DOHH2 (cell line): ENCODE measurements at regions not wholly inside any gene's neighbourhood (a gene's known extent, or its start where the extent isn't known, plus 50 kb on each side); places are given as distances from the start of the nearest gene placed in this dataset.

Experiments
- H3F3A ChIP-seq: fragments of 200-600 bp; sonication (generic), shearing (Covaris generic); 2 replicates; pipeline ENCODE4 v1.6.0; 2016; ENCODE audit warnings: antibody characterized with exemption, mild to moderate bottlenecking; ENCODE audit not compliant: control insufficient read depth, insufficient read depth
- H3K27ac ChIP-seq: fragments of 200-600 bp; sonication (generic); 2 replicates; pipeline ENCODE4 v1.5.1; 2014; ENCODE audit warnings: low read depth, mild to moderate bottlenecking, low read length, moderate library complexity
- H3K27me3 ChIP-seq: fragments of 200-600 bp; sonication (generic); 2 replicates; pipeline ENCODE4 v1.6.1; 2014; ENCODE audit warnings: mild to moderate bottlenecking, low read length, mixed read lengths; ENCODE audit not compliant: control insufficient read depth
- H3K36me3 ChIP-seq: fragments of 200-600 bp; sonication (generic); 2 replicates; pipeline ENCODE4 v1.6.1; 2014; ENCODE audit warnings: mild to moderate bottlenecking, low read length, moderate library complexity, mixed read lengths; ENCODE audit not compliant: control insufficient read depth
- H3K4me1 ChIP-seq: fragments of 200-600 bp; sonication (generic); 2 replicates; pipeline ENCODE4 v1.6.1; 2014; ENCODE audit warnings: mild to moderate bottlenecking, low read length, mixed read lengths; ENCODE audit not compliant: control insufficient read depth
- H3K4me2 ChIP-seq: fragments of 200-600 bp; sonication (generic); 2 replicates; pipeline ENCODE4 v1.6.0; 2014; ENCODE audit warnings: mild to moderate bottlenecking, low read length, moderate library complexity
- H3K4me3 ChIP-seq: fragments of 200-600 bp; sonication (generic); 2 replicates; pipeline ENCODE4 v1.5.1; 2014; ENCODE audit warnings: mild to moderate bottlenecking, low read length, mixed read lengths
- H3K79me2 ChIP-seq: fragments of 200-600 bp; sonication (generic); 2 replicates; pipeline ENCODE4 v1.6.1; 2014; ENCODE audit warnings: mild to moderate bottlenecking, low read length, mixed read lengths; ENCODE audit not compliant: control insufficient read depth
- H3K9me2 ChIP-seq: fragments of 200-600 bp; sonication (generic); replicated peaks from 2 replicates; pipeline ENCODE4 v1.6.1; 2014; ENCODE audit warnings: mild to moderate bottlenecking, low read length, mixed read lengths; ENCODE audit not compliant: control insufficient read depth
- H3K9me3 ChIP-seq: fragments of 200-600 bp; sonication (generic); 2 replicates; pipeline ENCODE4 v1.6.1; 2014; ENCODE audit warnings: antibody characterized with exemption, low read length, mixed read lengths; ENCODE audit not compliant: control insufficient read depth, insufficient read depth
- H4K20me1 ChIP-seq: fragments of 200-600 bp; sonication (generic); 2 replicates; pipeline ENCODE4 v1.6.0; 2014; ENCODE audit warnings: low read depth, mild to moderate bottlenecking, antibody characterized with exemption, low read length, moderate library complexity; ENCODE audit not compliant: control insufficient read depth, insufficient read depth
- EZH2phosphoT487 ChIP-seq: fragments of 200-600 bp; sonication (generic); IDR thresholded peaks from 2 replicates; pipeline ENCODE4 v1.6.1; 2017; ENCODE audit warnings: borderline replicate concordance, mild to moderate bottlenecking, antibody characterized with exemption, low read length, moderate library complexity, mixed read lengths
- TF ChIP-seq, protein P1 (sequence below): fragments of 200-600 bp; sonication (generic); IDR thresholded peaks from one replicate; pipeline ENCODE4 v1.5.1; 2014; ENCODE audit warnings: antibody characterized with exemption, mild to moderate bottlenecking, low read depth, low read length; ENCODE audit not compliant: poor library complexity, severe bottlenecking

DNA sequence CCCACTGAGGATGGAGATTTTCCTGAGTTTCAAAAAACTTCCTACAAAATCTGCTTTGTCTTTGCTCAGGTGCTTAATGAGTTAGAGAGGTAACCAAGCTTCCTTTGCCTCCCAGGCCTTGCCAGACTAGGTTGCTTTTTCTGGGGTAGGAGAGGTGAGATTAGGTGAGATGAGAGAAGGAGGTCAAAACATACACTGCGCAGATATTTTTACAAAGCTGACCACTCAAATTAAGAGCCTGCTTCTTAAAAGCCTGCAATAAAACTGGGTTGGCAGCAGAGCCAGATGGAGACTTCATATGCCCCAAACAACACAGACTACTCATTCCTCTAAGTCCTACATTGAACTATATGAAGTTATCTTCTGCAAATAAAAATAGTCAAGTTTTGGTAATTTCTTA is 352.5 kb downstream of the NUF2 start:
- no peaks in the 10 kb centered on the region; the same call in 1 of the 2 replicates for H3K9me3 ChIP-seq
- H3K36me3 ChIP-seq = no peaks in the 10 kb centered on the region
- H3K4me3 ChIP-seq = no peak overlapping the region
- no peaks in the 10 kb centered on the region for H3F3A ChIP-seq
- TF ChIP-seq, protein P1, sequence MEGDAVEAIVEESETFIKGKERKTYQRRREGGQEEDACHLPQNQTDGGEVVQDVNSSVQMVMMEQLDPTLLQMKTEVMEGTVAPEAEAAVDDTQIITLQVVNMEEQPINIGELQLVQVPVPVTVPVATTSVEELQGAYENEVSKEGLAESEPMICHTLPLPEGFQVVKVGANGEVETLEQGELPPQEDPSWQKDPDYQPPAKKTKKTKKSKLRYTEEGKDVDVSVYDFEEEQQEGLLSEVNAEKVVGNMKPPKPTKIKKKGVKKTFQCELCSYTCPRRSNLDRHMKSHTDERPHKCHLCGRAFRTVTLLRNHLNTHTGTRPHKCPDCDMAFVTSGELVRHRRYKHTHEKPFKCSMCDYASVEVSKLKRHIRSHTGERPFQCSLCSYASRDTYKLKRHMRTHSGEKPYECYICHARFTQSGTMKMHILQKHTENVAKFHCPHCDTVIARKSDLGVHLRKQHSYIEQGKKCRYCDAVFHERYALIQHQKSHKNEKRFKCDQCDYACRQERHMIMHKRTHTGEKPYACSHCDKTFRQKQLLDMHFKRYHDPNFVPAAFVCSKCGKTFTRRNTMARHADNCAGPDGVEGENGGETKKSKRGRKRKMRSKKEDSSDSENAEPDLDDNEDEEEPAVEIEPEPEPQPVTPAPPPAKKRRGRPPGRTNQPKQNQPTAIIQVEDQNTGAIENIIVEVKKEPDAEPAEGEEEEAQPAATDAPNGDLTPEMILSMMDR = no peak
- no peak for TF ChIP-seq EZH2phosphoT487
- no peak overlapping the region for H3K27ac ChIP-seq
- H4K20me1 ChIP-seq = no peaks in the 10 kb centered on the region
- H3K4me1 ChIP-seq = no peaks in the 10 kb centered on the region
- no peak overlapping the region for H3K4me2 ChIP-seq
- H3K79me2 ChIP-seq = no peaks in the 10 kb centered on the region
- no peaks in the 10 kb centered on the region for H3K27me3 ChIP-seq
- H3K9me2 ChIP-seq = no peaks in the 10 kb centered on the region

DNA sequence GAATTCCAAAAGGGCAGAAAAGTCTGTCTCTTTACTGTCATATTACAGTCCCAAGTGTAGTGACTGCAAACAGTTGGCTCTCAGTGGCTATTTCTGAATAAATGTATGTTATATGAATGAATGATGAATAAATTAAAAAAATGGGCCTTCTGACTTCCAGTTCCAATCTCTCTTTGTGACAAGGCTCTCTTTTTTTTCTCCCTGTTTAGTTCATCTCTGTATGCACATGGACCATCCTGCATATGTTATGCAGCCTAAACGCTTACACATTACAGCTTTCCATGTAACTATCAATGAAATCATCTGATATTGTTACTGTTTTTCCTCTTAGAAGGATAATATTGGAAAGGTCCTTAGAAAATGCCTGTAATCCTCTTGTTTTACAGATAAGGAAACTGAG is 363.0 kb downstream of the NUF2 start:
- no peak for TF ChIP-seq EZH2phosphoT487
- TF ChIP-seq, protein P1 = no peak

DNA sequence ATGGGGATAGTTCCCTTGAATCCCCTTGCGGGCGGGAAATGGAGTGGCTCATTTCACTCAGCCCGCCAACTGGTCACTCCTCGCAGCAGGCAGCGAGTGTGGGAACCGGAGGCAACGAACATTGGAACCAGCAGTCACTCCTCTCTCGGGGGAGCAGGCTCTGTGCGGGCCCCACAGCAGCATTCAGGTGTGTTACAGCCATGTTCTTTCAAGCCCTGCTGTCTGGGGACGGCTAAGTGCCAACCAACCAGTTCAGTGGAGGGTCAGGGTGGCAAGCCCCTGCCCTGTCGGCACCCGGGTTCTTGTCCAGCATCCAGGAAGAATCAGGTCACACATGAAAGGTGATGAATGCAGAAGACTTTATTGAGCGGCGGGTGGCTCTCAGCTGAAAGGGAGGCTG is 370.5 kb downstream of the NUF2 start:
- no peak overlapping the region for H3K27ac ChIP-seq
- H3K36me3 ChIP-seq = no peaks in the 10 kb centered on the region
- no peaks in the 10 kb centered on the region for H3F3A ChIP-seq
- no peak overlapping the region for H3K4me2 ChIP-seq
- H3K4me1 ChIP-seq = no peaks in the 10 kb centered on the region
- H3K9me3 ChIP-seq = no peaks in the 10 kb centered on the region
- TF ChIP-seq, protein P1 = no peak
- TF ChIP-seq EZH2phosphoT487 = no peak
- H3K79me2 ChIP-seq = no peaks in the 10 kb centered on the region
- H3K9me2 ChIP-seq = no peaks in the 10 kb centered on the region
- no peak overlapping the region for H3K4me3 ChIP-seq
- H3K27me3 ChIP-seq = no peaks in the 10 kb centered on the region
- H4K20me1 ChIP-seq = no peaks in the 10 kb centered on the region

More for the DNA sequence above, 363.0 kb downstream of the NUF2 start:
- H3K9me2 ChIP-seq = no peaks in the 10 kb centered on the region
- no peak overlapping the region for H3K4me2 ChIP-seq
- no peaks in the 10 kb centered on the region for H3F3A ChIP-seq
- peaks cover 8% of the 10 kb centered on the region for H3K9me3 ChIP-seq
- no peak overlapping the region for H3K27ac ChIP-seq
- no peaks in the 10 kb centered on the region for H3K36me3 ChIP-seq
- H3K4me1 ChIP-seq = no peaks in the 10 kb centered on the region
- no peaks in the 10 kb centered on the region for H4K20me1 ChIP-seq
- H3K79me2 ChIP-seq = no peaks in the 10 kb centered on the region
- no peak overlapping the region for H3K4me3 ChIP-seq
- H3K27me3 ChIP-seq = no peaks in the 10 kb centered on the region

DNA sequence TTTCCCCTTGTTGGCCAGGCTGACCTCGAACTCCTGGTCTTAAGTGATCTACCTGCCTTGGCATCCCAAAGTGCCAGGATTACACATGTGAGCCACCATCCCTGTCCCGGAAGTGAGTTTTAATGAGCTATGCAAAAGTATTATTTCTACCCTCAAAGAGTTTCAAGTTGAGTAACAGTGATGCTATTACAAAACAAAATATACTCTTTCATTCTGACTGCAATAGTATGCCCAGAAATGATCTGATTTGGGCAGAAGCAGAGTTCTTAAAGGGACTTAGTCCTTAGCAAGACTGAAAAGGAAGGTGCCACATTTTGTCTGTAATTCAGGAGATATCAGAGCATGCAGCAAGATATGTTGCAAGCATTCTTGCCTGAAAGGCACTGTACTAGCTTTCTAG is 375.4 kb downstream of the NUF2 start:
- Histone ChIP-seq H3K27ac (no peak overlapping the region), H3F3A (no peaks in the 10 kb centered on the region), H3K4me1 (no peaks in the 10 kb centered on the region), H3K79me2 (no peaks in the 10 kb centered on the region), H3K4me2 (no peak overlapping the region), H3K9me2 (no peaks in the 10 kb centered on the region), H4K20me1 (no peaks in the 10 kb centered on the region), H3K9me3 (no peaks in the 10 kb centered on the region), H3K36me3 (no peaks in the 10 kb centered on the region), H3K27me3 (no peaks in the 10 kb centered on the region), H3K4me3 (no peak overlapping the region)
- TF ChIP-seq EZH2phosphoT487 = no peak
- TF ChIP-seq, protein P1 = no peak
